ENCODE measurements at regions not wholly inside any gene's neighbourhood (a gene's known extent, or its start where the extent isn't known, plus 50 kb on each side); places are given as distances from the start of the nearest gene placed in this dataset.
"Not testable (repeated sequence)": the region's sequence is repeated elsewhere in the genome, so short reads cannot be mapped to it uniquely, and the experiment has no call there.

GRCh38 chr2:17136877-17137276, 381.4 kb downstream of the RAD51AP2 start:
- H3K9me3 Mint-ChIP-seq = no peaks in the 10 kb centered on the region
- CTCF ChIA-PET = no interaction called here

GRCh38 chr2:17136231-17136630, 382.0 kb downstream of the RAD51AP2 start:
- Mint-ChIP-seq H3K36me3 (ENCODE audit: low read depth) (no peaks in the 10 kb centered on the region), H3K4me1 (ENCODE audit: low read depth) (no peaks in the 10 kb centered on the region), H3K4me3 (no peak overlapping the region), H3K27me3 (no peaks in the 10 kb centered on the region), H3K27ac (no peak overlapping the region), H3K9me3 (no peaks in the 10 kb centered on the region)
- no peak for DNase-seq
- ATAC-seq = no peak
- CTCF ChIA-PET = no interaction called here
- TF ChIP-seq CTCF (IDR thresholded peaks at IDR 0.05) = no peak
- POLR2A ChIA-PET = no interaction called here
- intact Hi-C loops (cut with micrococcal nuclease) = no loop called here

More at GRCh38 chr2:17136877-17137276, 381.4 kb downstream of the RAD51AP2 start:
- Mint-ChIP-seq H3K27me3 (no peaks in the 10 kb centered on the region), H3K4me1 (ENCODE audit: low read depth) (no peaks in the 10 kb centered on the region), H3K27ac (no peak overlapping the region), H3K4me3 (no peak overlapping the region), H3K36me3 (ENCODE audit: low read depth) (no peaks in the 10 kb centered on the region)
- TF ChIP-seq CTCF (IDR thresholded peaks at IDR 0.05) = no peak
- POLR2A ChIA-PET = no interaction called here
- intact Hi-C loops (cut with micrococcal nuclease) = no loop called here
- no peak for ATAC-seq
- no peak for DNase-seq

GRCh38 chr2:17135619-17136018, 382.6 kb downstream of the RAD51AP2 start:
- Mint-ChIP-seq H3K36me3 (ENCODE audit: low read depth) (no peaks in the 10 kb centered on the region), H3K4me3 (no peak overlapping the region), H3K4me1 (ENCODE audit: low read depth) (no peaks in the 10 kb centered on the region), H3K27ac (no peak overlapping the region), H3K27me3 (no peaks in the 10 kb centered on the region), H3K9me3 (no peaks in the 10 kb centered on the region)
- intact Hi-C loops (cut with micrococcal nuclease) = no loop called here
- ATAC-seq (no peak), DNase-seq (no peak)
- ChIA-PET POLR2A (no interaction called here), CTCF (no interaction called here)
- no peak for TF ChIP-seq CTCF (IDR thresholded peaks at IDR 0.05)

GRCh38 chr2:17133052-17133671, 385.1 kb downstream of the RAD51AP2 start:
- H3K27me3 Mint-ChIP-seq = no peaks in the 10 kb centered on the region
- no peak overlapping the region for H3K27ac Mint-ChIP-seq
- no peak for ATAC-seq
- TF ChIP-seq CTCF (IDR thresholded peaks at IDR 0.05) = no peak
- DNase-seq = no peak
- ChIA-PET POLR2A (no interaction called here), CTCF (no interaction called here)
- no peak overlapping the region for H3K4me3 Mint-ChIP-seq
- no peaks in the 10 kb centered on the region for H3K36me3 Mint-ChIP-seq (ENCODE audit: low read depth)
- intact Hi-C loops (cut with micrococcal nuclease) = no loop called here
- no peaks in the 10 kb centered on the region for H3K9me3 Mint-ChIP-seq
- H3K4me1 Mint-ChIP-seq (ENCODE audit: low read depth) = no peaks in the 10 kb centered on the region

GRCh38 chr2:17130627-17131026, 387.6 kb downstream of the RAD51AP2 start:
- intact Hi-C loops (cut with micrococcal nuclease); H3K36me3 Mint-ChIP-seq (ENCODE audit: low read depth); POLR2A ChIA-PET; H3K4me1 Mint-ChIP-seq (ENCODE audit: low read depth); H3K9me3 Mint-ChIP-seq; H3K27ac Mint-ChIP-seq; H3K4me3 Mint-ChIP-seq; ATAC-seq; DNase-seq; H3K27me3 Mint-ChIP-seq; CTCF ChIA-PET: not testable (repeated sequence)
